HG03066 (cell line): ENCODE measurements at regions not wholly inside any gene's neighbourhood (a gene's known extent, or its start where the extent isn't known, plus 50 kb on each side); places are given as distances from the start of the nearest gene placed in this dataset.
"Not testable (repeated sequence)": the region's sequence is repeated elsewhere in the genome, so short reads cannot be mapped to it uniquely, and the experiment has no call there.

Experiments
- ATAC-seq: cut with Tn5 transposase; IDR thresholded peaks from one replicate; pipeline ENCODE4 v1.9.1; 2021; ENCODE audit warnings: low read depth; ENCODE audit not compliant: unreplicated experiment

DNA sequence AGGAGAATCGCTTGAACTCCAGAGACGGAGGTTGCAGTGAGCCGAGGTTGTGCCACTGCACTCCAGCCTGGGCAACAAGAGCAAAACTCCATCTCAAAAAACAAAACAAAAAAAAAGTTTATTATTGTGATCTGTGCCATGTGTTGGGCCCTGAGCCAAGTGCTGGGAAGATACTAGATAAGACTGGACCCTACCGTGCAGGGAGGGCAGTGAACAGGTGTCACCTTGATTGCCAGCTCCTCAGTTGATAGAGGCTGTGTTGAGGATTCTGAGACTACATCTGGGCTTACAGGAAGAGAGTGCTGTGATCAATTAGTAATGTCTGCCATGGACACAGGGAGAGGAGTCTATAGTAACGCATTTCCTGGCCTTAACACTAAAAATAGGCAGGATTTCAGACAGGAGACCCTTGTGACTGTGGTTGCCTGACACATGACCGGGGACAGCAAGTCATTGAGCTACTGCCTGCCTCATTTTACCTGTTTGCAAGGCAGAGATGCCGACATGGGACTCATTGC, 201.5 kb downstream of the C9orf50 start:
- ATAC-seq, result no peak

DNA sequence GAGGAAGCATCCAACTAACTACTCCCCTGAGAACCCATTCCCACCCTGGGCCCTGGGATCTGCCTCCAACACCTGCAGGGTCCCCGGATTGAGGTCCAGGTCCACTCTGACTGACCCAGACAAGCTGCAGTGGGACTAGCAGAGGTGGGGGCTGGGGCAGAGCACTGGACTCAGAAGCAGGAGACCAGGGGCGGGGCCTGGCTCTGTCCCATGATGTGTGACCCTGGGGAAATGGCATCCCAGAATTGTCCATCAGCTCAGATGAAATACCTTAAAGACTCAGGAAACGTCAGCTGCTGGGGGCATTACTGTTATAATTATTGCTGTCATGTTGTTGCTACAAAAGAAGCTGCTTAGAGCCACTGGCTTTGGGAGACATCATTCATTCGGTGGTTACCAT, 202.4 kb downstream of the C9orf50 start:
- no peak for ATAC-seq

GRCh38 chr9:129416821-129417539, 203.9 kb downstream of the C9orf50 start:
- ATAC-seq, result no peak

GRCh38 chr9:129415942-129416651, 204.8 kb downstream of the C9orf50 start:
- ATAC-seq, result no peak

DNA sequence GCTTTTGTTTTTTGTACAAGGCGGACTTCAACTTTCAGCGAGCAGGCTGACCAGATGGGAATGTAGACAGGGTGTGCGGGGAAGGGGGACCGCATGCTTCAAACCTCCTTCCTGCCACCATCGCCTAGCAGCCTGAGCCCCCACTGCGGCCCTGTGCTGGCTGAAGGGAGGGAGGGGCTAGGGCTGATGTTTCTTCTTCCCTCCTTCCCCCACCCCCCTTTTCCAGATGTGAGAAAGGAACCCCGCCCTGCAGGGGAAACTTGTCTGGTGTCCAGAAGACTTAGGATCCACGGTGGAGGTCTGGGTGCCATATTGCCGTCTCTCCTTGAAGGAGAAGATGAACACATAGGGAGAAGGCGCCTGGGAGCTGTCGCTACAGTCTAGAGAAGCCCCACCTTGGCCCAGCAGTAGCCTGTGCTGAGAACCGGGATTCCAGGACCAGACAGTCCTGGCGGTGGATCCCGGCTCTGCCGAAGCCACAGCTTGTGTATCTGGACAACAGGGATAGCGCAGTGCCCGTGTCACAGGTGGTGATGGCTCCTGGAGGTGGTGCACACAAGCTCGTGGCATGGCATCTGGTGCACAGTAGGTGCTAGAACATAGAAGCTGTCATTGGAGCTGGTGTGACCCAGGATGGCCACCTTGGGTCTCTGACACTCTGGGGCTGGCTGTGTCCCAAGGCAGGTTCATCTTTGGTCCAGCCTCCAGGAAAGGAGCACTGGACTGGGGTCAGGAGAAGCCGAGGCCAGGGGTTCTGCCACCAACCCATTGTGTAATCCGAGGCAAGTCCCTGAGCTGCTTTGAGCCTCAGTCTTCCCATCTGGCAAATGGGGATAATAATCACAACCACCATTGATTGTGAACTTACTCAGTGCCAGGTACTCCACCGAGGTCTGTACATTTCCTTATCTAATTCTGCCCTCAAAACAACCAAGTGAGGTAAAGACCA, 205.6 kb downstream of the C9orf50 start:
- no peak for ATAC-seq

DNA sequence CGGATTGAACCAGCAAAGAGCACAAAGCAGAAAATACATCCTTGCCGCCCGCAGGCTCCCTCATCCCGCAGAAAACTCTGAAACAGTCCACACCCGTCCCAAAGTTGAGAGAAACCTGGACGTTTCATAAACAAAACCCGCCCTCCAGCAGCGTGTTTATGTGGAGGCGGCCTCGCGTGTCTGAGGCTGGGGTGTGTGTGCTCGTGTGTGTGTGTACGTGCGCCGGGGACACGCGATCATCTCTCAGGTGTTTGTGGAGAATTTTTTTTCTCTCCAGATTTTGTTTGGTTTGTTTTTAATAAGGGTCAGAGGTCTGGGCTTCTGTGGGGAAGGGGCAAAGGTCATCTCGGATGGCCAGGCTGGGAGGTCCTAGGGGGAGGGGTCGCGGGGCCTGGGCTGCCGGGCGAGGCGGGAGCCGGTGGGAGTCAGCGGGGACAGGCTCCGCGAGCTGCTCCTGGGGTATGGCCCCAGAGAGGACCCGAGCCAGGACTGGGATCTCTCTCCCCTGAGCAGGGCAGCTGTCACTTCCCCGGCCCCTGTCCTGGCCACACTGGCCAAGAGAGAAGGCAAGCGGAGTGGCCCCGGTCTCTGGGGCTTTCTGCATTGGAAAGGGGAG, 206.4 kb downstream of the C9orf50 start:
- ATAC-seq, result no peak

GRCh38 chr9:129413537-129414376, 207.1 kb downstream of the C9orf50 start:
- peak; percentile 73 for ATAC-seq

DNA sequence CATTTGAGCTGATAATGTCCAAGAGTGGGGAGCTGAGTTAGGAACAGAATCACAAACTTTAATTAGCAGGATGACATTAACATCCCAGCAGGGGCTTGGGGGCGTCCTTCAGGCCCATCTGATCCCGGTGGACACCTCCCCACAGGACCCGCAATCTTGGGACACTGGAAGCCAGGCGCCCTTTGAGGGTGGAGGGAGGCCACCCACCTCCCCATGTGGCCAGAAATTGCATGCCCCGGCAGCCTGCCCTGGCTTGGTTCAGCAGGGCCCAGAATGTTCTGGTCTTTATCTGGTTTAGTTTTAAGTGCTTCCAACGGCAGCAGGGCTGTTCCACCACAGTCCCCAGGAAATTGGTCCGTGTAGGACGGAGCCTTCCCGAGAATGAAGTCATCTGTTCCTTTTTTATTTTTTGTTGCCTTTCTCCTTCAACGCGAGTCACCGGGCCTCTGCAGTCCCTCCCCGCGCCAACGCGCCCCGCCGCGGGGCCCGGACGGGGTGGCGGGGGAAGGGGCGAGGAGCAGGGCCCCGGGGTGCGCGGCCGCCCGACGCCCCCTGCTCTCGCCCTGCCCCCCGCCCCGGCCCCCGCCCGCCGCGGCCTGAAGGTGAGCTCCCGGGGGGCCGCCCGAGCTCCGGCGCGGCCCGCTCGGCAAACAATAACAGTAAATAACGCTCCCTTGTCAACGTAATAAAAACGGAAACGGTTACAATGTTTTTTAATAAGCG, 207.9 kb downstream of the C9orf50 start:
- peak; percentile 18 for ATAC-seq

GRCh38 chr9:129412176-129412813, 208.6 kb downstream of the C9orf50 start:
- ATAC-seq, result not testable (repeated sequence)

DNA sequence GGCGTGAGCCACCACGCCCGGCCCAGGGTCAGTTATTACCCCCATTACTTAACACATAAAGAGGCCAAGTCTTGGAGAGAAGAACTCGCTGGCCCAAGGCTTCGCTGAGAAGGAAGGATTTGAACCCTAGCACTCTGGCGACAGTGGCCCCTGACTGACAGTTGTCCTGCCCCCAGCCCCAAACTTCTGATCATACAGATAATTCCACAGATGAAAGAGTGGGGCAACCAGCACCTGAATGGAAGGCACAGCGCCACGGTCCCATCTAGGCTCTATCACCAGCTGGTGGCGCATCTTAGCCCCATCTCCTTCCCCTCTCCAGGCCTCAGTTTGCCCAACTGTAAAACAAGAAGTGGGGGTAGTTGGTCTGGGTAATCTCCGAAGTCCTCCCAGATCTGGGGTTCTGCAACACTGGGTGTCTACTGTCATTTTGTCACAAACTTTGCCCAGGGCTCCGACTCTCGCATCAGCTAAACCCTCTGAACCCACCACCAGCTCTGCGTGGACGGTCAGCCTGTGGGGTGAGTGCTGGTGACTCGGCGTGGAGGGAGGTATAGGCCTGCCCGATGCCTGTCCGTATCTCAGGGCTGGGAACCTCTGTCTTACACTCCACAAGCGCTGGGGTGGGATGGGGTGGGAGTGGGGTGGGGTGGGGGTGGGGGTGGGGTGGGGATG, 209.3 kb downstream of the C9orf50 start:
- ATAC-seq, result no peak

- ATAC-seq, result no peak
Measured at GRCh38 chr9:129410226-129410625, 210.7 kb downstream of the C9orf50 start.

DNA sequence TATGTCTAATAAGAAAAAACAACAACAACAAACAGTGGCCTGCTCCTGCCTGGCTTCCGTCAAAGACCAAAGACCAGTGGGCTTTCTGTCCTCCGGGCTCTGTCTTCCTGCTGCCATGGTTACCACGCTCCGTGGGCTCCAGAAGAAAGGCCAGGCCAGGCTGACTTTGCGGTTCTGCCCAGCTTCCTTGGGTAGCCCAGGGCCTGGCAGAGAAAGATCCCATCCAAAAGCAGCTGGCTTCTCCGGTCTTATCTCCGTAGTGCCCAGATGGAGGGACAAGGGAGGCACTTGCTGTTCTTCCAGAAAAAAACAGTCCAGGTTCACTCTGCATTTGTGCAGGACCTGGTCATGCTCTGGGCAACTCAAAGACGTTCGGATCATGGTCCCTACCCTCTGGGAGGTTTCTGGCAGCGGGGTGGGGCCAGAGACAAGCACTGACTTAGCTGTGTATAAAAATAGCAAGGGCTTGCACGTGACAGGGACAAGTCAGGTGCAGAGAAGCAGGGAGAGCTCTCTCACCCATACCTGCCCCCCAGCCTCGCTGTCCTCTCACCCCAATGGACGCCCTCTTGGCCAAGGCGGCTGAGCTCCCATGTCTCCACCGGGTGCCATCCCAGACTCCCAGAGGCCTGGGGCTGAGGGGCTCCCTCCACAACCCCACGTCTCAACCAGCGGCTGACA, 212.2 kb downstream of the C9orf50 start:
- no peak for ATAC-seq

- no peak for ATAC-seq
Measured at GRCh38 chr9:129407905-129408452, 212.9 kb downstream of the C9orf50 start.

DNA sequence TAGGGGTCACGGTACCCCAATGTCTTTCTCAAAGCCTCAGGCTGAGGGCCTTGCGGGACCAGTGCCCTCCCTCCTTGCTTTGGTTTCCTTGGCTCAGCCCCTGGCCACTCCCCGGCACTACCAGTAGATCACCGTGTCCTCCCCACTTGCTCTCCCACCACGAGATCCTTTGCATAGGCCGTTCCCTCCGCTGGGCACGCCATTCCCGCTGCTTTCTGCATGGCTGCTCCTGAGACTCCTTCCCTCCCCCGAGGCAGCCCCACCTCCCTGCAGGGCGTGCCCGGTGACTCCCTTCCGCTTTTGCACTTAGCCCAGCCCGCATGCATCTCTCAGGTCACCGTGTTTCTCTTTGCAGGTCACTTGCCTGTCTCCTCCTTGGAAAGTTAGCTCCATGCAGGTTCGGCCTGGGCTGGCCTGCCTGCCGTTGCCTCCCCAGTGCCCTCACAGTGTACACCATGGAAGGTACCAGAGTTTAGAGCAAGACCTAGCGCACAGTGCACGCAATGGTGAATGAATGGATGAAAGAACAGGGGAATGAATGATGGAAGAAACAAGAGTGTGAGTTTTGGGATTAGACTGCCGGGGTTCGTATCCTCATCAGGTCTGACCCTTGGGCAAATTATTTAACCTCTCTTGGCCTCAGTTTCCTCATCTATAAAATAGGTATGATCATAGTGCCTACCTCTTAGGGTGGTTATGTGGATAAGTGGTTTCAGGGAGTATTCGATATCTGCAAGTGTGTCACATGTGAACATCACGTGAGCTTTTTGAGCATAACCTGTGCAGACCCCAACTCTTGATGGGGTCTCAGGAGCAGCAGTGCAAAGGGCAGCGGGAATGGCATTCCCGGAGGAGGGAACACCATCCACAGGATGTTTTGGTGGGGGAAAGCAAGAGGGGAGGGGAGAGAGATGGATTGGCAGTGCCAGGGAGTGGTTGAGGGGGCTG, 214.3 kb downstream of the C9orf50 start:
- no peak for ATAC-seq

DNA sequence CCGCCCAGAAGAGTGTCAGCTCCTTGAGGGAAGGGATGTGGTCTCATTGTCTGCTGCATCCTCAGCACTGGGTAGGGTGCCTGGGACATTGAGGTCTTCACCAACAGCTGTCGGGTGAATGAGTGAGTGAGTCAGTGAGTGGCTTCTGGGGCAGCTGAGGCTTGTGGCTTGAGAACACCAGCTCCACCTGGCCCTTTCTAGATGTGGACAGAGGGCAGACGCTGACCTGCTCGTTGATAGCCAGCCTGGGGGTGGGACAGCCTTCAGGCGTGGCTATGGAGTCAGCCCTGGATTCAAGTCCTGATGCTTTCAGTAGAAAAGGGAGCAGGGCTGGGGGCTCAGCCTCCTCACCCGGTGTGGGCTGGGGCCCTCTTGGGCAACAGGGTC, 215.1 kb downstream of the C9orf50 start:
- no peak for ATAC-seq
